Adrenal gland (tissue), 5 donors: ENCODE measurements at regions not wholly inside any gene's neighbourhood (a gene's known extent, or its start where the extent isn't known, plus 50 kb on each side); places are given as distances from the start of the nearest gene placed in this dataset.
"Not testable (repeated sequence)": the region's sequence is repeated elsewhere in the genome, so short reads cannot be mapped to it uniquely, and the experiment has no call there.

Source experiments
- POLR2A ChIP-seq, 2 donors: fragments of 450-650 bp; IDR thresholded peaks; one replicate each; pipeline ENCODE4 v1.6.1; 2017; ENCODE audit warnings: antibody characterized with exemption in 2 of 2, mild to moderate bottlenecking in 2 of 2, moderate library complexity in 1 of 2
- TF ChIP-seq, protein P1 (sequence below), 6 experiments: fragments of 450-650 bp in 4 of 6; fragments of 200-600 bp in 2 of 6; sonication (generic) in 1 of 6; IDR thresholded peaks; 1 replicate in 5 of 6; 2 replicates in 1 of 6; pipeline versions ENCODE4 v1.5.1 to v1.8.0; 2016 to 2021; ENCODE audit warnings: antibody characterized with exemption in 6 of 6, mild to moderate bottlenecking in 2 of 6, moderate library complexity in 1 of 6
- donor health status: DM: no; HTN: no; CAD: no.

DNA sequence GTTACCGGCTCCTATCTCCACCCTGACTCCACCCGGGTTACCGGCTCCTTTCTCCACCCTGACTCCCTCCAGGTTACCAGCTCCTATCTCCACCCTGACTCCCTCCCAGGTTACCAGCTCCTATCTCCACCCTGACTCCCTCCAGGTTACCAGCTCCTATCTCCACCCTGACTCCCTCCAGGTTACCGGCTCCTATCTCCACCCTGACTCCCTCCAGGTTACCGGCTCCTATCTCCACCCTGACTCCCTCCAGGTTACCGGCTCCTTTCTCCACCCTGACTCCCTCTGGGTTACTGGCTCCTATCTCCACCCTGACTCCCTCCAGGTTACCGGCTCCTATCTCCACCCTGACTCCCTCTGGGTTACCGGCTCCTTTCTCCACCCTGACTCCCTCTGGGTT lies 97.9 kb upstream of the RBM19 start:
- TF ChIP-seq, protein P1, sequence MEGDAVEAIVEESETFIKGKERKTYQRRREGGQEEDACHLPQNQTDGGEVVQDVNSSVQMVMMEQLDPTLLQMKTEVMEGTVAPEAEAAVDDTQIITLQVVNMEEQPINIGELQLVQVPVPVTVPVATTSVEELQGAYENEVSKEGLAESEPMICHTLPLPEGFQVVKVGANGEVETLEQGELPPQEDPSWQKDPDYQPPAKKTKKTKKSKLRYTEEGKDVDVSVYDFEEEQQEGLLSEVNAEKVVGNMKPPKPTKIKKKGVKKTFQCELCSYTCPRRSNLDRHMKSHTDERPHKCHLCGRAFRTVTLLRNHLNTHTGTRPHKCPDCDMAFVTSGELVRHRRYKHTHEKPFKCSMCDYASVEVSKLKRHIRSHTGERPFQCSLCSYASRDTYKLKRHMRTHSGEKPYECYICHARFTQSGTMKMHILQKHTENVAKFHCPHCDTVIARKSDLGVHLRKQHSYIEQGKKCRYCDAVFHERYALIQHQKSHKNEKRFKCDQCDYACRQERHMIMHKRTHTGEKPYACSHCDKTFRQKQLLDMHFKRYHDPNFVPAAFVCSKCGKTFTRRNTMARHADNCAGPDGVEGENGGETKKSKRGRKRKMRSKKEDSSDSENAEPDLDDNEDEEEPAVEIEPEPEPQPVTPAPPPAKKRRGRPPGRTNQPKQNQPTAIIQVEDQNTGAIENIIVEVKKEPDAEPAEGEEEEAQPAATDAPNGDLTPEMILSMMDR (IDR thresholded peaks at IDR 0.05), result not testable (repeated sequence)
- TF ChIP-seq POLR2A (IDR thresholded peaks at IDR 0.05), result not testable (repeated sequence)
